ENCODE measurements at regions not wholly inside any gene's neighbourhood (a gene's known extent, or its start where the extent isn't known, plus 50 kb on each side); places are given as distances from the start of the nearest gene placed in this dataset.

DNA sequence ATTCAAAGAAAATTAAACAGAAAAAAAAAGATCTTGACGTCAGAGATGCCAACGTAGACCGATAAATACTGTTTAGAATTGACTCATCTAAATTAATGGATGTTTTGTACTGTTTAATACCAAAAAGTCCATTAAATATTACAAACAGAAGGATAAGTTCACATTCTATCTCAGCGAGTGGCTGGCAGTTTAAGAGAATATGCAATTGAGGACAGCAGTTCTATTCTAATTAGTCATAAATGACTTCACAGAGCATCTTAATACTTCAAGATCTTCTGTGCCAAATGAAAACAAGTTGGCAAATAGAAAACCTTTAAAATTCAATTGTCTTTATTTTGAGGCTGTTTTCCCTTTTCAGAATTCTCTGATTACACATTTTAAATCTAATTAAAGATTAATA is 326.6 kb upstream of the NREP start:
- no peak overlapping the region for H3K4me3 ChIP-seq (replicated peaks in 1 of 2; ENCODE audit: low read depth in 2 of 2, low read length in 2 of 2)
- DNase-seq (ENCODE audit: low read depth in 2 of 2), result no peak
- TF ChIP-seq, protein P1, sequence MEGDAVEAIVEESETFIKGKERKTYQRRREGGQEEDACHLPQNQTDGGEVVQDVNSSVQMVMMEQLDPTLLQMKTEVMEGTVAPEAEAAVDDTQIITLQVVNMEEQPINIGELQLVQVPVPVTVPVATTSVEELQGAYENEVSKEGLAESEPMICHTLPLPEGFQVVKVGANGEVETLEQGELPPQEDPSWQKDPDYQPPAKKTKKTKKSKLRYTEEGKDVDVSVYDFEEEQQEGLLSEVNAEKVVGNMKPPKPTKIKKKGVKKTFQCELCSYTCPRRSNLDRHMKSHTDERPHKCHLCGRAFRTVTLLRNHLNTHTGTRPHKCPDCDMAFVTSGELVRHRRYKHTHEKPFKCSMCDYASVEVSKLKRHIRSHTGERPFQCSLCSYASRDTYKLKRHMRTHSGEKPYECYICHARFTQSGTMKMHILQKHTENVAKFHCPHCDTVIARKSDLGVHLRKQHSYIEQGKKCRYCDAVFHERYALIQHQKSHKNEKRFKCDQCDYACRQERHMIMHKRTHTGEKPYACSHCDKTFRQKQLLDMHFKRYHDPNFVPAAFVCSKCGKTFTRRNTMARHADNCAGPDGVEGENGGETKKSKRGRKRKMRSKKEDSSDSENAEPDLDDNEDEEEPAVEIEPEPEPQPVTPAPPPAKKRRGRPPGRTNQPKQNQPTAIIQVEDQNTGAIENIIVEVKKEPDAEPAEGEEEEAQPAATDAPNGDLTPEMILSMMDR (IDR thresholded peaks at IDR 0.05; ENCODE audit: low read depth, low read length), result no peak

DNA sequence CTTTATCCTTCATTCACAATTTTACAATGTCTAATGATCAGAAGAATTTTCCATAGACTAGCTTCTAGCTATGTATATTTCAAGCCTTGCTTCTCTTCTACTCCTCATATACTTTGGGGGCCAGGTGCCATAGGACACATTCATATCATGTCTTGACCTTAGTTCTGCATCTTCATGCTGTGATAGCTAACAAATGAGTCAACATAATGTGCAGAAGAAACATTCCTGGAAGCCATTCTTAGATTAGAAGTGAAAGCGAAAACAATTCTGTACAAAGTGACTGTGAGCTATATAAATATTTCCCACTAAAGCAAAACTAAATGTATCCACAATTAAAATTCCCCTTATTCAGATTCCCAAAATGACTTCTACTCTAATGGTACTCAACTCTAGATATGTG is 320.2 kb upstream of the NREP start:
- peak; percentile 10 to 13 for DNase-seq (ENCODE audit: low read depth in 2 of 2)
- TF ChIP-seq, protein P1 (IDR thresholded peaks at IDR 0.05; ENCODE audit: low read depth, low read length), result no peak
- H3K4me3 ChIP-seq (replicated peaks in 1 of 2; ENCODE audit: low read depth in 2 of 2, low read length in 2 of 2), result no peak overlapping the region

DNA sequence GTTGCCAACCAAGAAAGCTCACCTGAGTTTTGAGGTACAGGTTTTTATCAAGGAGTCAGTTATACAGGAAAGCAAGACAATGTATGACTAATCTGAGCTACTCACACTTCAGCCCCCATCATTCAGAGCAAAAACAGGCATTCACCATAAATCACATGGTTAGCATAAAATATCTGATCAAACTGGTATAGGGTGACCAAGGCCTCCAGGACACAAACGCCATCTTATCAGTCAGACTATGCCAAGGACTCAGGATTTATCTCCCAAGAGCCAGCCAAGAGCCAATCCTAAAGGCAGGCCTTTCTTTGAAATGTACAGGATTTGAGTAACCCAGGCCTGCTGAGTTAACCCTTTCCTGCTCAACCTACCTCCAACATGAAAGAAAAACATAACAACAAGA is 313.0 kb upstream of the NREP start:
- DNase-seq (ENCODE audit: low read depth in 2 of 2), result no peak
- TF ChIP-seq, protein P1 (IDR thresholded peaks at IDR 0.05; ENCODE audit: low read depth, low read length), result no peak
- H3K4me3 ChIP-seq (replicated peaks in 1 of 2; ENCODE audit: low read depth in 2 of 2, low read length in 2 of 2), result no peak overlapping the region

DNA sequence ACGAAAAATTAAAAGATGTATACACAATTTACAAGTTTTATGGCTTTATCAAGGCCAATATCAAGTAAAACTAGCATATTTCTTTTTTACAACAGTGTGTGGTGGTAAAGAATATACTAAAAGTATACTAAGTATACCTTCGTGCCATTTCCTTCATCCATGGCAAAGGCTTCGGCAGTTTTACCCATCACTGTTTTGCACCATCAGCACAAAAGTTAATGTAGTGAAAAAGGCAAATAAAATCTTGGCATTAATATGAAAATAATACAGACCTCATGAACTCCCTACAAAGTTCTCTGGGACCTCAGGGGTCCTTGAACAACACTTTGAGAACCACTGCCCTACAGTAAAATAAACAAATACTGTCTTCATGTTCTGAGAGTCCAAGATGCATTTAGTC is 312.3 kb upstream of the NREP start:
- H3K4me3 ChIP-seq (replicated peaks in 1 of 2; ENCODE audit: low read depth in 2 of 2, low read length in 2 of 2), result no peak overlapping the region
- DNase-seq (ENCODE audit: low read depth in 2 of 2), result no peak
- TF ChIP-seq, protein P1 (IDR thresholded peaks at IDR 0.05; ENCODE audit: low read depth, low read length), result no peak

DNA sequence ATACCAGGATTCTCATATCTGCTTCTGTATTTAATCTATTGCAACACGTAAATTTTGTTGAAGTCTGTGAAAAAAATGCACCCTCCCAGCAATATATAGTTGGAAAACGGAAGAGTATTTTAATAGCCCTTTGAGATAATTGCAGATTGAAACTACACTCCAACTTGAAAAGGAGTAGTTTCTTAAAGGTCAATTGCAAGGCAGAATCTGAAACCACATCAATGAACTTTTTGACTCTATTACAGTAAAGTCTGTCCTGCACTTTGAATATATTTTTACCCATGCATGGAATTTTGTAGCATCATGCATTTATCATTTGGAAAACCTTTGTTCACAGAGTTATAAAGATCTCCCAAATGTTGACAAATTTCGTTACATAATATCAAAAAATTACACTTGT is 311.6 kb upstream of the NREP start:
- TF ChIP-seq, protein P1 (IDR thresholded peaks at IDR 0.05; ENCODE audit: low read depth, low read length), result no peak
- no peak for DNase-seq (ENCODE audit: low read depth in 2 of 2)
- no peak overlapping the region for H3K4me3 ChIP-seq (replicated peaks in 1 of 2; ENCODE audit: low read depth in 2 of 2, low read length in 2 of 2)

DNA sequence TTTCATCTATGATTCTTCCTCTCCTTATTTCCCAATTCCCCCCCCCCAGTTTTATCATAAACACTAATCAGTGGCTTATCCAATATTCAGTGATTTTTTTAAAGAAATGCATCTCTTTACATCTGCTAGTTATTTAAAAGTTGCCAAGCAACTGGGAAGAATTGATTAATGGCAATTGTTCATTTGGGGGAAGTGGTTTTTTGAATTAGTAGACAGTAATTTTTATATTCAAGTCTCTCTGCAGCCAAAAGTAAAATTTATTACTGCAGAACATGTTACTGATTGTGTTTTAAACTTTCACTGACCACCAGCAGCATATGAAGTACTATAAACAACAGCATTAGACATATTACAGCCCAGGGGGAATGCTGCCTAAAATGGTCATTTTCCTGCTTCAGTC is 308.8 kb upstream of the NREP start:
- H3K4me3 ChIP-seq (replicated peaks in 1 of 2; ENCODE audit: low read depth in 2 of 2, low read length in 2 of 2), result no peak overlapping the region
- TF ChIP-seq, protein P1 (IDR thresholded peaks at IDR 0.05; ENCODE audit: low read depth, low read length), result no peak
- no peak for DNase-seq (ENCODE audit: low read depth in 2 of 2)

DNA sequence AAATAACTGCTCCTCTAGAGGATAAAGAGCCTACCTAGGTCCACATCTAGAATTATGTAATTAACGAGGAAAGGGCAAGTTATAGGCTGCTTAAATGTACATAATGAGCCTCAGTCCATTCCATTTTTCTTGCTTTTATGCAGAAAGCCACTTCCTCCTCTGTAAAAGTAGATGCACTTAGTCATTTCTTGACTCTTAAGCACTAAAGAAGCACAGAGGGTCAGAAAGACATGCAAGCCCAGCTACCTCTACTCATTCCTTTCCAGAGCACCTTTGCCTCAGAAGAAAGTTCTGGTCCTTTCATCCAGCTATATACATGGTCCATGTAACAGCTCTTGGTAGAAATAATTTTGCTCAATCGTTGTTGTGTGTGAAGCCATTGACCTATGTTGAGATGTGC is 308.0 kb upstream of the NREP start:
- DNase-seq (ENCODE audit: low read depth in 2 of 2), result no peak
- H3K4me3 ChIP-seq (replicated peaks in 1 of 2; ENCODE audit: low read depth in 2 of 2, low read length in 2 of 2), result no peak overlapping the region
- TF ChIP-seq, protein P1 (IDR thresholded peaks at IDR 0.05; ENCODE audit: low read depth, low read length), result no peak

Measured in cardiac fibroblast (primary cell).